ENCODE measurements at regions not wholly inside any gene's neighbourhood (a gene's known extent, or its start where the extent isn't known, plus 50 kb on each side); places are given as distances from the start of the nearest gene placed in this dataset.

DNA sequence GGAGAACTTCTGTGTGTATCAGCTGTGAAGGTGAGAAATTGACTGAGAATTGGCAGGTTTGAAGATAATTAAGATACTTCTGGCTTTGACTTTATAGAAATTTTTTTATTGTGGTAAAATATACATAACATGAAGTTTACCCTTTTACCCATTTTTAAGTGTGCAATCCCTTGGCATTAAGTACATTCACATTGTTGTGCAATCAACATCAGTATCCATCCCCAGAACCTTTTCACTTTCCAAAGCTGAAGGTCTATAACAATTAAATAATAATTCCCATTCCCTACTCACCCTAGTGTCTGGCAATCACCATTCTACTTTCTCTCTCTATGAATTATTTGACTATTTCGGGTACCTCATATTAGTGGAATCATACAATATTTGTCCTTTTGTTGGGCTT lies 69.9 kb downstream of the ACTBL2 start:
- H3K4me1 ChIP-seq (ENCODE audit: control insufficient read depth, insufficient read depth, low read length, poor library complexity, severe bottlenecking): peaks cover 7% of the 10 kb centered on the region
- WGBS, 2 experiments (ENCODE audit: insufficient coverage in 2 of 2): no CpG with 5 or more reads among the region's 1 CpG
- no peaks in the 10 kb centered on the region for H3K9me3 ChIP-seq (ENCODE audit: control insufficient read depth, low read length)
- H3K4me3 ChIP-seq (ENCODE audit: extremely low read depth, insufficient read depth, low read length, poor library complexity, severe bottlenecking): no peak overlapping the region
- H3K36me3 ChIP-seq (ENCODE audit: control insufficient read depth, insufficient read depth, low read length): no peaks in the 10 kb centered on the region
- H3K27ac ChIP-seq (ENCODE audit: low read depth, low read length, severe bottlenecking): no peak overlapping the region

- 75 to 78% methylated on average over 3 to 4 of the region's 4 CpGs for WGBS, 2 experiments (ENCODE audit: insufficient coverage in 2 of 2)
- H3K4me1 ChIP-seq (ENCODE audit: control insufficient read depth, insufficient read depth, low read length, poor library complexity, severe bottlenecking): peaks cover 6% of the 10 kb centered on the region
- H3K36me3 ChIP-seq (ENCODE audit: control insufficient read depth, insufficient read depth, low read length): no peaks in the 10 kb centered on the region
Observed at GRCh38 chr5:57411982-57412381, 70.6 kb downstream of the ACTBL2 start.

GRCh38 chr5:57410374-57411320 lies 72.0 kb downstream of the ACTBL2 start:
- H3K27ac ChIP-seq (ENCODE audit: low read depth, low read length, severe bottlenecking): no peak overlapping the region
- H3K4me1 ChIP-seq (ENCODE audit: control insufficient read depth, insufficient read depth, low read length, poor library complexity, severe bottlenecking): no peaks in the 10 kb centered on the region
- no peak overlapping the region for H3K4me3 ChIP-seq (ENCODE audit: extremely low read depth, insufficient read depth, low read length, poor library complexity, severe bottlenecking)
- H3K9me3 ChIP-seq (ENCODE audit: control insufficient read depth, low read length): no peaks in the 10 kb centered on the region
- no peaks in the 10 kb centered on the region for H3K36me3 ChIP-seq (ENCODE audit: control insufficient read depth, insufficient read depth, low read length)
- 88 to 95% methylated on average over 3 of the region's 3 CpGs for WGBS, 2 experiments (ENCODE audit: insufficient coverage in 2 of 2)

More at GRCh38 chr5:57411982-57412381, 70.6 kb downstream of the ACTBL2 start:
- Histone ChIP-seq H3K4me3 (ENCODE audit: extremely low read depth, insufficient read depth, low read length, poor library complexity, severe bottlenecking) (no peak overlapping the region), H3K27ac (ENCODE audit: low read depth, low read length, severe bottlenecking) (no peak overlapping the region), H3K9me3 (ENCODE audit: control insufficient read depth, low read length) (no peaks in the 10 kb centered on the region)

DNA sequence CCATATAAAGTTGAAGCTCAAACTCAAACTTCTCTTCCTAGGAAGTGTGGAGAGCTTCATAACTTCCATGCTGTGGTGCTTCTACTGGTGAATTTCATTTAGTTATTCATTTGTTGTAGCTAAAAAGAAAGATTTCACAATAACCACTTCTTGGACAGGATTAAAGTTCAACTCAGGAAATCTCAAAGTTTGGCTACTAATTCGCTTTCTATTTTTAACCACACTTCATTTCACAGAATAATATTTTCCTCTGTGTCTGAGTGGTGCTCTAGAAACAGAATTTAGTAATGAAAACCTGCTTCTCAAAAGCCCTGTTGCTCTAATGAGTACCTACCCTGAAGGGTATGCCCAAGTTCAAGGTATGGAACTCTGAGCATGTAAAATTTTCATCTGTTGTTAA lies 73.9 kb downstream of the ACTBL2 start:
- H3K27ac ChIP-seq (ENCODE audit: low read depth, low read length, severe bottlenecking): no peak overlapping the region
- no peak overlapping the region for H3K4me3 ChIP-seq (ENCODE audit: extremely low read depth, insufficient read depth, low read length, poor library complexity, severe bottlenecking)
- no peaks in the 10 kb centered on the region for H3K36me3 ChIP-seq (ENCODE audit: control insufficient read depth, insufficient read depth, low read length)
- WGBS, 2 experiments (ENCODE audit: insufficient coverage in 2 of 2): no CpG with 5 or more reads among the region's 1 CpG
- H3K9me3 ChIP-seq (ENCODE audit: control insufficient read depth, low read length): no peaks in the 10 kb centered on the region
- no peaks in the 10 kb centered on the region for H3K4me1 ChIP-seq (ENCODE audit: control insufficient read depth, insufficient read depth, low read length, poor library complexity, severe bottlenecking)

DNA sequence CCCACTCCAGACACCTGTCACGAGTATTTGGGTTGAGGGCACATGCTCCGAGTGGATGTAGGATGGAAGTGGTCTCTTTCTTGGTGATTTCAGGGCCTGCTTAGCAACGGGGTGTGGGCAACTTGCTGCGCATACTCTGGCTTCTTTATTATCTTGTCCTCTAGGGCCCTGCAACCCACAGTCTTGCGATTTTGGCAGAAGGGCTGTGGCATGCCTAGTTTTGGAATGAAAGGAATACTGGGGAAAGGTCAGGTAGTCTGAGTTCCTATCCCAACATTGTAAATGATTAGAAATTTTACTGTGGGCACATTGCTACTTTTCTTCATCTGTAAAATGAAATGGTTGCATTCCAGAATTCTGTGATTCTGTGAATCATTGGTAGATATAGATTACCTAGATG lies 74.3 kb downstream of the ACTBL2 start:
- Histone ChIP-seq H3K4me1 (ENCODE audit: control insufficient read depth, insufficient read depth, low read length, poor library complexity, severe bottlenecking) (no peaks in the 10 kb centered on the region), H3K9me3 (ENCODE audit: control insufficient read depth, low read length) (no peaks in the 10 kb centered on the region), H3K27ac (ENCODE audit: low read depth, low read length, severe bottlenecking) (no peak overlapping the region), H3K36me3 (ENCODE audit: control insufficient read depth, insufficient read depth, low read length) (no peaks in the 10 kb centered on the region), H3K4me3 (ENCODE audit: extremely low read depth, insufficient read depth, low read length, poor library complexity, severe bottlenecking) (no peak overlapping the region)
- 81 to 100% methylated on average over 1 to 3 of the region's 5 CpGs for WGBS, 2 experiments (ENCODE audit: insufficient coverage in 2 of 2)

DNA sequence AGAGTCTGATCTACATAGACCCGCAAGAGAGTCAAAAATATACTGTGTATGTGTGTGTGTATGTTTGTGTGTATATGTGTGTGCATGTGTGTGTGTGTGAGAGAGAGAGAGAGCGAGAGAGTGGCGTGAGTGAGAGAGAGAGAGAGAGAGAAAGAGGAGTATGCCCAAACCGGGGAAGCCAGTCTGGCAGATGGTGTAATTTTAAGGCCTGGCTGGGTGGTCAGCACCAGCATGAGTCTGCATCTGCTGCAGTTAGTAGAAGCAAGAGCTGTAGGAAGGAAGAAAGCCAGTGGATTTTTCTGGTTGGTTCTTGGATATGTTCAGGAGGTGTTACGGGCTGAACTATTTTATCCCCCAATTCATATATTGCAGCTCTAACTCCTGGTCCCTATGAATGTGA lies 75.2 kb downstream of the ACTBL2 start:
- H3K27ac ChIP-seq (ENCODE audit: low read depth, low read length, severe bottlenecking): no peak overlapping the region
- no peak overlapping the region for H3K4me3 ChIP-seq (ENCODE audit: extremely low read depth, insufficient read depth, low read length, poor library complexity, severe bottlenecking)
- no peaks in the 10 kb centered on the region for H3K9me3 ChIP-seq (ENCODE audit: control insufficient read depth, low read length)
- H3K36me3 ChIP-seq (ENCODE audit: control insufficient read depth, insufficient read depth, low read length): no peaks in the 10 kb centered on the region
- H3K4me1 ChIP-seq (ENCODE audit: control insufficient read depth, insufficient read depth, low read length, poor library complexity, severe bottlenecking): no peaks in the 10 kb centered on the region
- 83 to 88% methylated on average over 4 of the region's 5 CpGs for WGBS, 2 experiments (ENCODE audit: insufficient coverage in 2 of 2)

DNA sequence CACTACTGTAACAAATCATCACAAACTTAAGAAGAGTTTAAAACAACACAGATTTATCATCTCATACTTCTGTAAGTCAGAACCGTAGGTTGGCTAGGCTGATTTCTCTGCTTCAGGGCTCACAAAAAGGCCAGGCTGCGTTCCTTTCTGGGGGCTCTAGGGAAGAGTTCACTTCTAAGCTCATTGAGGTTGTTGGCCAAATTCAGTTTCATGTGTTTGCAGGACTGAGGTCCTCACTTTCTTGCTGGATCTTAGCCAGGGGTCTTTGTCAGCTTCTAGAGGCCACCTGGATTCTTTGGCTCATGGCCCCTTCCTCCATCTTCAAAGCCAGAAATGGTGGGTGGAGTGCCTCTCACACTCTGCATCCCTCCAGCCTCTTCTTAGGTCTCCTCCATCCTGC lies 76.0 kb downstream of the ACTBL2 start:
- Histone ChIP-seq H3K9me3 (ENCODE audit: control insufficient read depth, low read length) (no peaks in the 10 kb centered on the region), H3K27ac (ENCODE audit: low read depth, low read length, severe bottlenecking) (no peak overlapping the region), H3K4me3 (ENCODE audit: extremely low read depth, insufficient read depth, low read length, poor library complexity, severe bottlenecking) (no peak overlapping the region), H3K4me1 (ENCODE audit: control insufficient read depth, insufficient read depth, low read length, poor library complexity, severe bottlenecking) (no peaks in the 10 kb centered on the region), H3K36me3 (ENCODE audit: control insufficient read depth, insufficient read depth, low read length) (no peaks in the 10 kb centered on the region)
- WGBS, 2 experiments (ENCODE audit: insufficient coverage in 2 of 2): 83 to 93% methylated on average over 1 to 2 of the region's 2 CpGs

- Histone ChIP-seq H3K4me3 (ENCODE audit: extremely low read depth, insufficient read depth, low read length, poor library complexity, severe bottlenecking) (no peak overlapping the region), H3K4me1 (ENCODE audit: control insufficient read depth, insufficient read depth, low read length, poor library complexity, severe bottlenecking) (no peaks in the 10 kb centered on the region), H3K9me3 (ENCODE audit: control insufficient read depth, low read length) (no peaks in the 10 kb centered on the region), H3K27ac (ENCODE audit: low read depth, low read length, severe bottlenecking) (no peak overlapping the region), H3K36me3 (ENCODE audit: control insufficient read depth, insufficient read depth, low read length) (no peaks in the 10 kb centered on the region)
Observed at GRCh38 chr5:57405984-57406383, 76.6 kb downstream of the ACTBL2 start.

DNA sequence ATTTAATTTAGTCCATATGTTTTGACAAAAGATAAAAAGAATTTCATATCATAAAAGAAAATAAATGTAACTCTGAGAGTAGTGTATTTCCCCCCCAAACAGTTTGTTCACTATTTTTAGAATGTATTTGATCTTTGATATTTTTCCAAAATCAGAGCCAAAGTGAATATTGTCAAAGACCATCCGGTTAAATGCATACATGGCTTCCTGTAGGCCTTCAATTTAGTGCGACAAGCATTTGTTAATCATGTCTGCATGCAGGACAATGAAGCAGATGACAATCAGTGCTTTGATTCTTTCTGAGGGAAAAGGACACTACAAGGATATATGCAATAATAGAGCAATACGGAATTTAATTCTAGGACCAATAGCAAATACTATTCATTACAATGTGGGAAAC lies 79.8 kb downstream of the ACTBL2 start:
- no peak overlapping the region for H3K4me3 ChIP-seq (ENCODE audit: extremely low read depth, insufficient read depth, low read length, poor library complexity, severe bottlenecking)
- H3K9me3 ChIP-seq (ENCODE audit: control insufficient read depth, low read length): no peaks in the 10 kb centered on the region
- 100% methylated on average over 2 of the region's 3 CpGs for WGBS, 2 experiments (ENCODE audit: insufficient coverage in 2 of 2)
- H3K27ac ChIP-seq (ENCODE audit: low read depth, low read length, severe bottlenecking): no peak overlapping the region
- H3K36me3 ChIP-seq (ENCODE audit: control insufficient read depth, insufficient read depth, low read length): no peaks in the 10 kb centered on the region
- H3K4me1 ChIP-seq (ENCODE audit: control insufficient read depth, insufficient read depth, low read length, poor library complexity, severe bottlenecking): no peaks in the 10 kb centered on the region

DNA sequence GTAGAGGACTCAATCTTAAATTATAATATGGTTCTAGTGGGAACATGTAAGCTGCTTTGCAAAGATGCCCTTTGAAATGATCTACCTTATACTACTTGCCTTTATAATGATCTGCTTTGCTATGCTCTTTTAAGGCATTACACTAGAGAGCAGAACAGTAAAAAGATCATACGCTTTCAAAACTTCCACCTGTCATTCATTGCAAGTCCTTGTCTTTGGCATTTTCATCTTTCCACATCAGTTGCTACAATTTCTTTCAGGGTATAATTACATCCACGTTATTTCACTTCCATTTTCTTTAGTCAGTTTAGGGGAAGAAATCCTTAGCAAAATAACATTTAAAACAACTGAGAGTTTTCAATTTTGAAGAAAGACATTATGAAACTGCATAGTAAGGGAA lies 80.3 kb downstream of the ACTBL2 start:
- Histone ChIP-seq H3K4me3 (ENCODE audit: extremely low read depth, insufficient read depth, low read length, poor library complexity, severe bottlenecking) (no peak overlapping the region), H3K36me3 (ENCODE audit: control insufficient read depth, insufficient read depth, low read length) (no peaks in the 10 kb centered on the region), H3K9me3 (ENCODE audit: control insufficient read depth, low read length) (no peaks in the 10 kb centered on the region), H3K4me1 (ENCODE audit: control insufficient read depth, insufficient read depth, low read length, poor library complexity, severe bottlenecking) (no peaks in the 10 kb centered on the region), H3K27ac (ENCODE audit: low read depth, low read length, severe bottlenecking) (no peak overlapping the region)
- 88% methylated on average over 1 of the region's 2 CpGs for WGBS, 2 experiments (ENCODE audit: insufficient coverage in 2 of 2)

DNA sequence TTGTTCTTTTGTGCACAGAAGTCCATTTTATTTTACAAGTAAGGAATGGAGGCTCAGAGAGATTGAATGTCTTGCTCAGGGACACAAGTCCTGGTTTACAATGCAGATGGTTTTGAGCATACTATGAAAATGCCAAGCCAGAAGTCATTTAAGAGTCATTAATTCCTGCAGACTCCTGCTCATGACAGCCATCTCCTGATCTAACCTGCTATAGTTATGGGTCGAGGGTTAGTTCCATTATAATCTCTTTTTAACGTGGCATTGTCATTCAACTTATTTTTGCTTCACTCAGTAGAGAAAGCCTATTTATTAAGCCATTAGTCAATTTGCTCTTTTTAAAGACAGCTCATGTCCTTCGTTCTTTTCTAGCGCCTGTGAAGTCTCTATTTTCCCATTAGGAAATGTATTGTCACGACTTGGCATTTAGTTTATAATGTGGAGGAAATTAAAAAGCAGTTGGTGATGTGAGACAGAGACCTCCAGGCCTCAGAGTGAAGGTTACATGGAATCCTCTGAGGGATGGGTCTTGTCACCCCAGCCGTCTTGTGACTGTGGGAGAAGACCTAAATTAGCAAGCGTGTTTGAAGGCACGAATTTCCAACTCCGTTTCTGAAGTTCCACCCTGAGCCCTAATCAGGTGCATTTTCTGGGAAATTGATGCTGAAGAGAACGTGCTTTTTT lies 84.1 kb downstream of the ACTBL2 start:
- no peaks in the 10 kb centered on the region for H3K4me1 ChIP-seq (ENCODE audit: control insufficient read depth, insufficient read depth, low read length, poor library complexity, severe bottlenecking)
- no peak overlapping the region for H3K4me3 ChIP-seq (ENCODE audit: extremely low read depth, insufficient read depth, low read length, poor library complexity, severe bottlenecking)
- 94 to 100% methylated on average over 6 to 7 of the region's 10 CpGs for WGBS, 2 experiments (ENCODE audit: insufficient coverage in 2 of 2)
- H3K27ac ChIP-seq (ENCODE audit: low read depth, low read length, severe bottlenecking): no peak overlapping the region
- no peaks in the 10 kb centered on the region for H3K36me3 ChIP-seq (ENCODE audit: control insufficient read depth, insufficient read depth, low read length)
- H3K9me3 ChIP-seq (ENCODE audit: control insufficient read depth, low read length): no peaks in the 10 kb centered on the region
